ENCODE measurements at regions not wholly inside any gene's neighbourhood (a gene's known extent, or its start where the extent isn't known, plus 50 kb on each side); places are given as distances from the start of the nearest gene placed in this dataset.
"Not testable (repeated sequence)": the region's sequence is repeated elsewhere in the genome, so short reads cannot be mapped to it uniquely, and the experiment has no call there.

DNA sequence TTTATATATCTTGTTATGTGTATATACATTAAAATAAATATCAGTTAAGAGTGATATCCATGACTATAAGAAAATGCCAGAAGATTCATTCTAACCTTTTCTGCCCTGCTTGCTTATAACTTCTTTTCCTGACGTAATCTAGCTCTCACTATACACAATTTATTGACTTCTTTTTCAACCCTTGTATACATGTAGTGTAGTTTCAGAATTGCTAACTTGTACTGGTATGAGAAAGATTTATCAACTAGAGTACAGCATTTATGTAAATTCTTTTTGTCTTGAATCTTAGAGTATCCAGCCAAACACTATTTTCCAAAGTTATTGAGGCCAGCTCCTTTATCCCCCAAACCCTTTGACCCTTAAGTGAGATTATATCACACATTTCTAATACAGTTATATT is 798.0 kb upstream of the RAB6C start:
- DNase-seq (ENCODE audit: low spot score) = no peak

DNA sequence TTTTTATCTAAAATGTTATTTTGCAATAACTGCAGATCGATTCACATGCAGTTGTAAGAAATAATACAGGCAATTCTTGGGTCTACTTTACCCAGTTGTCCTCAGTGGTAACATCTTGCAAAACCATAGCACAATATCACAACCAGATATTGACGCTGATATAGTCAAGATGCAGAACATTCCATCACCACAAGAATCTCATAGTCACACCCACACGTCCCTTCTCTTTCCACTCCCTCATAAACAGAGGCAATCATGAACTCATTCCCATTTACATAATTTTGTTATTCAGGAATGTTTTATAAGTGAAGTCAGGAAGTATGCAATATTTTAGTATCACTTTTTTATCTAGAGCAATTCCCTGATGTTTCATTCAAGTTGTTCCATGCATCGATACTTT is 797.5 kb upstream of the RAB6C start:
- no peak for DNase-seq (ENCODE audit: low spot score)

DNA sequence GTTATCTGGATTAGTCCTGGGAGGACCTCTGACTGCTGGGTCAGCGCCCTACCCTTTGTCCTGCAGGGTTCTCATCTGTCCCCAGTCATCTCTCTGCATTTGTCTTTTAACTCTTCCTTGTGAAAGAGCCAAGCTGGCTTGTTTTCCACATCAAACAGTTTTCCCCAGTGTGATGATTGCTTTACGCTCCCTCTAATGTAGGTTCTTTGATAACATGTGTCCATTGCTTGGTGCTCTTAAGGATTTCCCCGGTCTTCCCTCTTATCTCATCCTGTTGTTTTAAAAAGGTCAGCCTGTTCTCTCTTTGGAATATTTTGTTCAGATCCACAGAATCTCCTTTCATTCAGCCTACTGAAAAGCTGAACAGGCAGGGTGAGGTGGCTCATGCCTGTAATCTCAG is 792.1 kb upstream of the RAB6C start:
- DNase-seq (ENCODE audit: low spot score) = no peak

DNA sequence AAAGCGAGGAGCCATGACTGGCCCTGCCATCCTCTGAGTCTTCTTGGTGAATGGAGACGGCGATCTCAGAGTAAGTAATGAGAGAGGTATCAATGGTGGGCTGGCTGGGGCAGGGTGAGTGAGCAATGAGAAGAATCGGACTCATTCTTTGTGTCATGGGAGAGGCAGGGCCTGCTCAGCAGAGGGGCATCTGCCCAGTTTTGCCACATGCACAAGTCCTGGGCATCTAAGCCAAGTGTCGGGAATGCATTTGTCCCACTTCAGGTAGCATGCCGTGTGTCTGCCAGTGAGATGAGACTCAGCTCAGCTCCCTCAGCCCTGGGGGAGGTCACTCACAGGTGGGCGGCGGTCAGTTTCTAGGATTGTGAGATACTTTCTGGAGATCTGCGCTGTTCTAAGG is 791.0 kb upstream of the RAB6C start:
- no peak for DNase-seq (ENCODE audit: low spot score)

DNA sequence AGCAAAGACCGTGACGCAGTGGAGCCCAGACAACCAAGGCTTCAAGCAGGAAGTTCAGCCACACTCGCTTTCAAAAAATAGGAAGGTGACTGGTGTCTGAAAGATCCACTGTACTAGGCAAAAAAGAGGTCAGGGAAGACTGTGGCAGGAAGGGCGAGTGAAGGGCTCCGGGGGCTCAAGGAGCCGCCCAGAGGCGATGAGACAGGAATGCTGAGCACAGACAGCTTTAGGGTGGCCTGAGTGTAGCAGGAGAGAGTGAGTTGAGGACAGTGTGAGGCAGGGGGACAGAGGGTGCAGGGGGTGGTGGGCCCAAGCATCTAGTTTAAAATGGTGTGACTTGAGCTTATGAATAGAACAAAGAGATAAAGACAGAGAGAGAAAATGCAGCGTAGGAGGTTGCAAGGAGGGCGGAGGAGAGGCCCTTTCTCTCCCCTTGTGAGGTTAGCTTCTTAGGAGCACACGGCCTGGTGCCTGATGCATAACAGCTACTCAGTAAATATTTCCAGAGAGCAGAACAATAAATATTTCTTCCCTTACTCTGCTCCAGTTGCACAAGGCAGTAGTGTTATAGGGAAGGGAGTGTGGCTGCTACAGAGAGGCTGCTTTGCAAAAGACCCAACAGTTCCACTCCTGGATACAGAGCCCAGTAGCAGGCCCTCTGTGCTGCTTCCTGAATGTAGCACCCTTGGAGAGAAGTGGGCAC is 789.7 kb upstream of the RAB6C start:
- DNase-seq (ENCODE audit: low spot score) = no peak

DNA sequence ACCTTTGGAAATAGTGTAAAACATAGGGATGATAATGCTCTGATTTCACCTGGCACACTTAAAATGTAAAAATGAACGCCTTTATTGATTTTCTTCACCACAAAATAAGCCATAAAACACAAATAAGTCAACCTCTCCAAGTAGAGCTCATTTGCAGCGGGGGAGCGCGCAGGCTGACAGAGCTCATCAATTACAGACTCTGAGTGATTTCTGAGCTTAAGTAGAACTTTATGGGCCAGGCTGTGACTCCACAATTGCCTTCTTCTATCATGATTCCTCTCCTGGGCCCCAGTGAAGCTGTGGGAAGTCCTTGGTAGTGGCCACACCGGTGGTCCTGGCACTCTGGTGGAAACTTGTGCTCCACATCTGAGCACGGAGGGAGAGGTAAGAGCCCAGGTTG is 789.0 kb upstream of the RAB6C start:
- no peak for DNase-seq (ENCODE audit: low spot score)

DNA sequence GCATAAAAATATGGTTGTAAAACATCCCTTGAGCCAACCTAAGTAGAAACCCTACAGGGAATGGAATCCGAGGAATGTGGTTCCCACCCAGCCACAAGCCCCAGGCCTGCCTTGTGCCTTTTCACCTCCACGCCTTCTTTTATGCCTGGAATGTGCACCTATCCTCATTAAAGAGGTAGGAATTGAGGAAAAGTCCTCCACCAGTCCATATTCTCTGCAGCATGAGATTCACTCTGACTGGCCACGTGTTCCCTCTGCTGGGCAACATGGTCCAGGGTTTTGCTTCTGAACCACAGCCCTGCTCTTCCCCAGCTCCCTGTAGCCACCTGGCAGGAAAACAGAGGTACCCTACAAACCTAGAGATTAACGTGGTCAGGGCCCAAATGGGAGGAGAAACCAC is 787.9 kb upstream of the RAB6C start:
- DNase-seq (ENCODE audit: low spot score) = peak; percentile 49

DNA sequence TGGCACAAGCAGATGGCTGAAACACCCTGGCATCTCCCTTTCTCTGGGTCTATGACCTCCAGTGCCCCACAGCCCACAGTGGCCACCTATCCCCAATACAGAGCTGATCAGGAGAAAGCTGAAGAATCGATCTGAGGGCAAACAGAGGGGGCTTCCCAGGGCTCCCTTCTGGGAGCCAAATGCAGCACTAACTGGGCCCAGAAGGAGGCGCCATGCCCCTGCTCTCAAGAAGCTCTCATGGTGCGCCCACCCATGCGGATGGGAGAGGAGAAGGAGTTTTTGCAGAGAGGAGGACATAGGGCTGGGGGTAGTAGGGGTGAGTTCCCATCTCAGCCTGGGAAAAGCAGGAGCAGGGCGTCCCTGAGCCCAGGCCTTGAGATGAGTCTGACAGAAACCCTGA is 787.3 kb upstream of the RAB6C start:
- no peak for DNase-seq (ENCODE audit: low spot score)

DNA sequence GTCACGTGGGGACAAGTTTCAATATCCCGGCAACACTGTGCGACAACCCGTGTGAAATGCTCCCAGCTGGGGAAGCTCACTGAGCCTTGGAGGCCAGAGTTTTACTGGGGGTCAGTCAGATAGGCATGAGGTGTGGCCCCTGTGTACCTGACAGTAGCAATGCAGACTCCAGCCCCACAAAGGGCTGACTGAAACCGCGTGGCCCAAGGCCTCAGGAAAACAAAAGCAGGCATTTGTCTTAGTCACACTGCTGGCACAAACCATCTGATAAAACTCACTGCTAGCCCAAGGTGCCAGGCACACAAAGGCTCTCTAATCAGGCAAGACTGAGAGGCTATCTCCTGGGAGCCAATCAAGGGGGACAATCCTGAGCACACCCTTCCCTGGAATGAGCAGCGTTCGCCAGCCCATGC is 786.6 kb upstream of the RAB6C start:
- no peak for DNase-seq (ENCODE audit: low spot score)

DNA sequence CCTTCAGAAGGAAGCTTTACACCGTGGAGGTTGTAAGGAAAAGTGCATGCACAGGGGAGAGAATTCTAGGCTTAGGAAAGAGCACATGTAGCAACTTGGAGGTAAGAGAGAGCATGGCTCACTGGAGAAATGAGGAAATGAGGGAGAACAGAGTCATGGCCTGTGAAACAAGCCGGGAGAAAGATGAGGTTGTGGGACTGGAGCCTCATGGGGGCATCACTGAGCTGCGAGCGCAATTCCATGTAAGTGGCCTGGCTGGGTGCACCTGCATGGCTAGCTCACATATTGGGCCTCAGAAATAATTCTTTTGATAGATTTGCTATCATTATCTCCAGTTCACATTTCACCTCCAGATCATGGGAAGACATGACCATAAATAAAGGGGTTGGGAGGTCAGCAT is 785.5 kb upstream of the RAB6C start:
- no peak for DNase-seq (ENCODE audit: low spot score)

DNA sequence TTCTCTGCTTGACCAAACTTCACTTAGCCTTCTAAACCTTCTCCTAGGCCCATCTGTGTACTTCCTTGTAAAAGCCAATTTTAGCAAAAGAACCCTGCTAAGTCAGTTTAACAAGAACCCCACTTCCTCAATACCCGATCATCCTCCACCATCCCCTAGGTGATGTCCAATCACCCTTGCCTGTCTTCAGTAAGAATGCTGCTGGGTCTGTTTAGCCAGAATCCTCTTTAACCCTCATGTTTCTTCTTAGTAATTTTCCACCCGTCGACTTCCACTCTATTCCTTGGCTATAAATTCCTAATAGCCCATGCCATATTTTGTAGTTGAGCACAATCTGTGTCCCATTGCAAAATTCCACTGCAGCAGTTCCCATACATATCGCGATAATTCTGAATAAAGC is 780.0 kb upstream of the RAB6C start:
- DNase-seq (ENCODE audit: low spot score) = no peak

DNA sequence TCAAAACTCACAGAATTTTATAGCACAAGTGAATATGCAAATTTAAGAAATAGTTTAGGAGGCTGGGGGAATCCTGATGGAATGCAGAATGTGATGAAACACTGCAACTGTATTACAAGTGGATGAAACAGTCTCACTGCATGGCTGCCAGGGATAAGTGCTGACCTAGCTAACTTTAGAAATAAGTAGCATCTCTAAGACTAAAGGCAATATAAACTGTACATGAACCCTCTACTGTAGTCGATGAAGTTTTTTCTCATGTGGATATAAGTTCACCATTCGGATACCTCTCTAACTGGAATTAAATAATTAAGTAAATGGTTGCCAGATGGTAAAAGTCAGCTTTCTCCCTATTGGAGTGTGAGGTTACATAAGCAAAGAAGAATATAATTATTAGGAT is 777.8 kb upstream of the RAB6C start:
- DNase-seq (ENCODE audit: low spot score) = no peak

DNA sequence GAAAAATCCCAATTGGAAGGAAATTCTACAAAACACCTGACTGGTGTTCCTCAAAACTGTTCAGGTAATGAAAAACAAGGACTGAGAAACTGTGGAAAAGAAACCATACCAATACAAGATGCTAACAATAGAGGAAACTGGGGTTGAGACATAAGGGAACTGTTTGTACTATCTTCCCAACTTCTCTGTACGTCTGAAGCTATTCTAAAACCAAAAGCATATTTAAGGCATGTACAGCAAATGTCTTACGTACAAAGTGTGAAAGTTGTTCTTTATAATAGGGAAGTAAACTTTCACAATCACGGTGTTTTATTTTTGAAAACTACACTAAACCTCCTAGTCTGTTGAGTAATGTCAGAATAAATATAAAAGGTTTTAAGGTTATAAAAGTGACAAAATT is 776.1 kb upstream of the RAB6C start:
- no peak for DNase-seq (ENCODE audit: low spot score)

DNA sequence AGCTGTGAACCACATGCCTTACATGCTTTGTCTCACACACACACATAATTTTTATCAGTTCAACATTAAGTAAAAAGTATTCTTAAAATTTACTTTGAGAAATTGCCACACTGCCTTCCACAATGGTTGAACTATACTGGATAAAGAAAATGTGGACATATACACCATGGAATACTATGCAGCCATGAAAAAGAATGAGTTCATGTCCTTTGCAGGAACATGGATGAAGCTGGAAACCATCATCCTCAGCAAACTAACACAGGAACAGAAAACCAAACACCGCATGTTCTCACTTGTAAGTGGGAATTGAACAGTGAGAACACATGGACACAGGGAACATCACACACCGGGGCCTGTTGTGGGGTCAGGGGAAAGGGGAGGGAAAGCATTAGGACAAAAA is 774.9 kb upstream of the RAB6C start:
- DNase-seq (ENCODE audit: low spot score) = not testable (repeated sequence)

DNA sequence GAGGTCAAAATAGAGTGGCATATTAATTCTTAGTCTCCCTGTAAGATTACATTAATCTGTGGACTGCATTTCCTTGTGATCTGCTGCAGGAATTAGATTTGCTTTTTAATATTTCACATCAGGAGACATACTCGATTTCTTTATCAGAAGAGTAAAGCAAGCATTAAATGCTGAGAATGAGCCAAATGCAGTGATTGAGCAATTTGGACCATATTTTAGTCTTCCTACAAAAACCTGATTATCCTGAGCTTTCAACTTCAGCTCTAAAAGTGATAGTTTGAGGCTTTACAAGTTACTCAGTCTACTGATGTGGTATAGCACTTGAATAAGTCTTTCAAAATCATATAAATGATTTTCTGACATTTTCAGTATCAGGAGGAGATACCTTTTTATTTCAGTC is 774.3 kb upstream of the RAB6C start:
- no peak for DNase-seq (ENCODE audit: low spot score)

DNA sequence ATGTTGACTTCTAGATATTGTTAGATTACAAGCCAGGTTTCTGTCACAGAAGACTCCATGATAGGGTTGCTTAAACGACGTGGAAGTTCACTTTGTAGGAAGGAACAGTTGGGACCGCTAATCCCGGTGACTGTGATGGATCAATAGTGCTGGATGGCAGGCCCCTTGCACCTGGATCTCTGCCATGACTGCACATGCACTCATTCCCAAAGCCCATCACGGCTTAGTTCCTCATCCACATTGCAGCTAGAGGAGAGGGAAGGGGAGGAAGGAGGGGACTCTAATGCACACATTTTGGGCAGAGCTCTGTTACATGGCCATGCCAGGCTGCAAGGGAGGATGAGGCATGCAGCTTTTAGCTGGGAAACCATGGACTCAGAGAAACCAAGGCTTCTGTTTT is 773.7 kb upstream of the RAB6C start:
- DNase-seq (ENCODE audit: low spot score) = no peak

DNA sequence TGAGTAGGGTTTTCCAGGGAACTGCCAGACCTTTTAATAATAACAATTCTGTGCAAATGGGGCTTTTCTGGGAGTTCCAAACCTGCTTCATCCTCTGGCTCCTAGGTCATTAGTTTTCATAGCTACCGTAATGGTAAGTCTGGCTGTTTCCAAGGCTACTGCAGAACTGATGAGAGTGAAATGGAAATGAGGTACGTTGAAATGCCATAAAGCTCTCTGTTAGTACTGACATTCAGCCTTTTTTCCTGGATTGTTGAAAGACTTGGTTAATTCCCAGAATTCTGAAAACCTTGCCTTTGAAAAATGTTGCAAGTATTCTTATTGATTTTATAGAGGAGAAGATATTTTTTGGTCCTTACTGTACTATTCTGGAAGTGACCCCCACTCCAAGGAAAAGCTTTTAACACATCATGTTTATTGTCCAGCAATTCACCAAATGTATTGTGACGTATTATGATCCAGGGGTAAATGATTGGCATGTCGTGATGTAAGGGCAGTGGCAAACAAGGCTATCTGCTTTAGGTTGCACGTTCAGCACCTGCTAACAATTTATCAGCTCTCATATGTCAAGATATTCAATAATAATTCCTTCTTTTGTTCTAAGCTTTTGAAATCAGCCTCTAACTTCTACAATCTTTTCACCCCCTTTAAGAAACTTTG is 767.0 kb upstream of the RAB6C start:
- no peak for DNase-seq (ENCODE audit: low spot score)

DNA sequence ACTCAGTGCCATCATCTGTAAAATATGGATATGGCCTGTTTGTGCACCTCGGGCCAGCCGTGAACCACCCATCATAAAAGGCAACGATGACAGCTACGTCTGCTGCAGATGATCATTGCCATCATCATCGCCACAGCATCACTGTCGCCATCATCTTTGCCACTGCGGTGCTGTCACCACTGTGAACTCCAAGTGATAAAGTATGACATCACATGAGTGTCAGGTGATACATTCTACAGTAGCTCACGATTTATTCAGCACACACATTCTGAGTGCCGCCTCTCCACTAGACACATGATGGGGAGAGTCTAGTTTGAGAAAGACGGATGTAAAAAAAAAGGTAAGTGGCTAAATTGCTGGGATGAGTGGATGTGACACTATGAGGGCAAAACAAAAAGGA is 755.4 kb upstream of the RAB6C start:
- DNase-seq (ENCODE audit: low spot score) = no peak

DNA sequence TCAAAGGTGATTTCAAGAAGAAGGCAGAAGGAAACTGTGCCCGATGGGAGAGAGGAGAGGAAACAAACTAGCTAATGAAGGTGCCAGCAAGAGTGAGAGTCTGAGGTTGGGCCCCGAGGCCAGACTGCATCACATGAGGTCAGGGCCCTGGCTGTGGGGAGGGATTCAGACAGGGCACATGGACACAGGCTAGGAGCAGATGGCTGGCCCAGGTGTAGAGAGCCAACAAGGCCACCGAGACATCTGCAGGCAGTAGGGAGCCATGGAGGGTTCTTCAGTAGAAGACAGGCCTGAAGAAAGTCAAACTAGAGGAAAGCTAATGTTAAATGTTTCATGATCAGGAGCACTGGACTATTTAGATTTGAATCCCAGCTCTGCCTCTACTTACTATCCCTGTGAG is 755.0 kb upstream of the RAB6C start:
- DNase-seq (ENCODE audit: low spot score) = no peak

DNA sequence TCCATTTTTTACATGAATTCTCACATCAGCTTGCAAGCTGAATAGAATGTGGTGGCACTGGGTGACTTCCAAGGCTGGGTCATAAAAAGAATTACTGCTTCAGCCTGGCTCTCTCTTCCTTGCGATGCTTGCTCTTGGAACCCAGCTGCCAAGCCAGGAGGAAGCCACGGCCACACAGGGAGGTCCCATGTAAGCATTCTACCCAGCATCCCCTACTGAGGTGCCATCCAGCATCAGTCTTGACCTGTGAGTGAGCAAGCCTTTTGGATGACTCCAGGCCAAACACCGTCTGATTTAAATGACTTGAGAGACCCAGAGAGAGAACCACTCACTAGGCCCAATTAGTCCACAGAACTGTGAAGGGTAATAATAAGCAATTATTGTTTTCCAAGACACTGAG is 750.3 kb upstream of the RAB6C start:
- no peak for DNase-seq (ENCODE audit: low spot score)

DNA sequence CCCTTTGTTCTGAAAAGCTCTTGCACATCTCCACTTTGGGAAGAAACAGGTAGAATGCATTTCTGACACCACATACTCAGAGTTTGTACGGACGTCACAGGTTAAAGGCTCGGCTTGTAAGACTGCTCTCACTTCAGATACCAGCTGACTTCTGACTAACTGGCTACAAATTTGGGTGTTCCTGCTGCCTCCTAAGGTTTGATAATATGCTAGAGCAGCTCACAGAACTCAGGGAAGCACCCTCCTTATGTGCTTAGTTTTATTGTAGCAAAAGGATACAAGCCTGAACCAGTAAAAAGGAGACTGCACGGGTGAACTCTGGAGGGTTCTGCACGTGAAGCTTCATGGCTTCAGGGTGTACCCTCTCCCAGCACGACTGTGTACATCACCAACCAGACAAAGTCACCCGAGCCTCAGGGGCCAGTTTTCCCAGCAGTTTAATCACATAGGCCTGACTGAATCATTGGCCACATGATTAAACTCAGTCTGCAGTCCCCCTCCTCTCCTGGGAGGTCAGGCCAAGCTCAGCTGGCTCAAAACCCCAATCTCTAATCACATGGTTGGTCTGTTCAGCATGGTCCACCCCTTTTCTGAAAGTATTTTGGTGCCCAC is 749.5 kb upstream of the RAB6C start:
- no peak for DNase-seq (ENCODE audit: low spot score)

DNA sequence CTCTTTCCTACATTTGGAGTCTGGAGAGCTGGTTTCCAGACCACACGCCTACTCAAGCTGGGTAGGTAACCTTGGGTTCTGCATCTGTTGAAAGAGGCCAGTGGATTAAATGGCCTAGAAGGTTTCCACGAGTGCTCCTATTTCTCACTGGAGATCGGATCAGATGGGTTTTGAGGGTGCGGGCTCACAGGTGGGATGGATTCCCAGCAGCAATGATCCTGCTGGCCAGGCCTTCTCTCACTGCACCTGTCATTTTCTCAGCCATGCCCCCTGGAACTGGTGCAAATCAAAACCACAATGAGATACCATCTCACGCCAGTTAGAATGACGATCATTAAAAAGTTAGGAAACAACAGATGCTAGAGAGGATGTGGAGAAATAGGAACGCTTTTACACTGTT is 747.5 kb upstream of the RAB6C start:
- no peak for DNase-seq (ENCODE audit: low spot score)

DNA sequence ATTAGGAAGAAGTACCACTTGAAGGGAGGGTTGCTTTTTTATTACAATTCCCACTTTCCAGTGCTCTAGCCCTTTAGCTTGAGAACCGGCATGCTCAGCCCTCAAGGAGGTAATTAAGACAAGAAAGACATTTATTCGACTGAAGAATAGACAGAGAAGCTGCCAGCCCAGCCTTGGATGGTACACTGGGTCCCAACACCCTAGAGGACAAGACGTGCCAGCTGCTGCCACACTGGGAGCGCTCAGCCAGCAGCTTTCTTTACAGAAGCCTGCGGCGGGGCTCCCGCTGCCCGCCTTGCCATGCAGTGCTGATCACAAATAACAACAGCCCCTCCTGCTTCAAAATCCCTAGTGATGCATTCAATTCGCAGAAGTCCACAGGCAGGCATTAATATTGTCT is 746.3 kb upstream of the RAB6C start:
- DNase-seq (ENCODE audit: low spot score) = no peak
